ENCODE measurements at regions not wholly inside any gene's neighbourhood (a gene's known extent, or its start where the extent isn't known, plus 50 kb on each side); places are given as distances from the start of the nearest gene placed in this dataset.

DNA sequence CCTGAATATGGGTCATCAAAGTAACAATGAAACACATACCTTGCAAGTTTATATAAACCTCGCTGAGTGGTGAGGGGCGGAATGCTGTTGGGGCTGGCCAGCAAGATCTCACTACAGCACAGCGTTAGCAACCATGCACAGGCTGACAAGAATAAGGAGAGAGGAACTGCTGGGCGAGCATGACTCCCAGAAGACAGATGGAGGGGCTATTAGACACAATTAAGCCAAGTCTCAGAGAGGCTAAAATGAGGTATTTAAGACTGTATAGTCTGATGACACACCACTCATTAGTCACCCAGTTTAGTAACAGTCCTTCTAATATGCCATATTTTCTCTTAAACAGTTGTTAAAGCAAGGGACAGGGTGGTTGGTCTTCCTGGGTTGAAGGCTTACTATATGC is 340.2 kb upstream of the NR5A2 start:
- Histone ChIP-seq H4K20me1 (ENCODE audit: insufficient read depth, low read length) (no peaks in the 10 kb centered on the region), H3K9ac (ENCODE audit: low read length) (no peak overlapping the region), H3K4me2 (ENCODE audit: low read length) (peak overlapping the region; percentile 4), H3K4me1 (ENCODE audit: insufficient read depth, low read length) (peaks cover 31% of the 10 kb centered on the region), H3K79me2 (ENCODE audit: insufficient read depth, low read length) (no peaks in the 10 kb centered on the region), H3K27me3 (ENCODE audit: insufficient read depth, low read length) (no peaks in the 10 kb centered on the region), H3K27ac (ENCODE audit: low read depth, low read length) (no peak overlapping the region), H2AFZ (ENCODE audit: low read depth, low read length) (no peak overlapping the region), H3K4me3 (ENCODE audit: insufficient read depth, low read depth, low read length) (no peak overlapping the region), H3K9me3 (ENCODE audit: insufficient read depth, low read depth, low read length) (no peaks in the 10 kb centered on the region), H3K36me3 (ENCODE audit: insufficient read depth, low read length) (no peaks in the 10 kb centered on the region)
- Mint-ChIP-seq H3K27ac (ENCODE audit: unreplicated experiment) (no peak overlapping the region), H3K4me1 (ENCODE audit: low read depth, unreplicated experiment) (peaks cover 33% of the 10 kb centered on the region), H3K36me3 (ENCODE audit: low read depth, unreplicated experiment) (no peaks in the 10 kb centered on the region), H3K4me3 (ENCODE audit: unreplicated experiment) (no peak overlapping the region), H3K27me3 (ENCODE audit: low read depth, unreplicated experiment) (no peaks in the 10 kb centered on the region), H3K9me3 (ENCODE audit: unreplicated experiment) (no peaks in the 10 kb centered on the region)
- FAIRE-seq (peak; percentile 34), DNase-seq (ENCODE audit: low read depth) (peak; percentile 75)
- no peak for TF ChIP-seq EZH2 (IDR thresholded peaks at IDR 0.05; ENCODE audit: insufficient read depth, low read length)
- TF ChIP-seq, protein P1, sequence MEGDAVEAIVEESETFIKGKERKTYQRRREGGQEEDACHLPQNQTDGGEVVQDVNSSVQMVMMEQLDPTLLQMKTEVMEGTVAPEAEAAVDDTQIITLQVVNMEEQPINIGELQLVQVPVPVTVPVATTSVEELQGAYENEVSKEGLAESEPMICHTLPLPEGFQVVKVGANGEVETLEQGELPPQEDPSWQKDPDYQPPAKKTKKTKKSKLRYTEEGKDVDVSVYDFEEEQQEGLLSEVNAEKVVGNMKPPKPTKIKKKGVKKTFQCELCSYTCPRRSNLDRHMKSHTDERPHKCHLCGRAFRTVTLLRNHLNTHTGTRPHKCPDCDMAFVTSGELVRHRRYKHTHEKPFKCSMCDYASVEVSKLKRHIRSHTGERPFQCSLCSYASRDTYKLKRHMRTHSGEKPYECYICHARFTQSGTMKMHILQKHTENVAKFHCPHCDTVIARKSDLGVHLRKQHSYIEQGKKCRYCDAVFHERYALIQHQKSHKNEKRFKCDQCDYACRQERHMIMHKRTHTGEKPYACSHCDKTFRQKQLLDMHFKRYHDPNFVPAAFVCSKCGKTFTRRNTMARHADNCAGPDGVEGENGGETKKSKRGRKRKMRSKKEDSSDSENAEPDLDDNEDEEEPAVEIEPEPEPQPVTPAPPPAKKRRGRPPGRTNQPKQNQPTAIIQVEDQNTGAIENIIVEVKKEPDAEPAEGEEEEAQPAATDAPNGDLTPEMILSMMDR (IDR thresholded peaks at IDR 0.05; ENCODE audit: insufficient read depth, low read depth, low read length) = no peak

DNA sequence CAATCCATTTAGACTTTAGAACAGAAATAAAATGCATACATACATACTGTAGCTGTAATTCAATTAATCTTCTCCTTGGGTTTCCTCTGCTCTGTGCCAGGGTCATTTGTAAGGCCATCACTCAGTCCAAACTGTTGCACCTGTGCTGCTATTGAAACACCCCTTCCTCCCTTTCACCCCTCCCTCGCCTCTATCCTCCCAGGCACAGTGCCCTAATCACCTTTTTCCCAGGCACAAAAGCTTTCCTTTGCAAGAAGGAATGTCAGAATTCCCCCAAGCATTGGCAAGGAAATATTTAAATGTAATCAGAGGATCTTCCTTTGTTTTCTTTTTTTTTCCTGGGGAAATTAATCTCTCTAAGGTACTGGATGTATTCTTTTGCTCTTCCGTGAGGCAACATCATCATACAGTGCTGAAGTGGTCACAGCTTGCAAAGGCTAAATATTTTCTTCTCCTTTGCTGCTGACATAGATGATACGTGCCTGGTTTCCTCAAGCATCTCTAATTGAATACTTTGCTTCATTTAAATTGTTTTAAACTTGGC is 339.3 kb upstream of the NR5A2 start:
- H3K9me3 ChIP-seq (ENCODE audit: insufficient read depth, low read depth, low read length) = no peaks in the 10 kb centered on the region
- no peaks in the 10 kb centered on the region for H3K36me3 Mint-ChIP-seq (ENCODE audit: low read depth, unreplicated experiment)
- H3K27ac ChIP-seq (ENCODE audit: low read depth, low read length) = no peak overlapping the region
- TF ChIP-seq, protein P1 (IDR thresholded peaks at IDR 0.05; ENCODE audit: insufficient read depth, low read depth, low read length) = no peak
- no peak for TF ChIP-seq EZH2 (IDR thresholded peaks at IDR 0.05; ENCODE audit: insufficient read depth, low read length)
- DNase-seq (ENCODE audit: low read depth) = peak; percentile 20
- no peaks in the 10 kb centered on the region for H3K79me2 ChIP-seq (ENCODE audit: insufficient read depth, low read length)
- no peak overlapping the region for H3K4me3 Mint-ChIP-seq (ENCODE audit: unreplicated experiment)
- H3K27me3 Mint-ChIP-seq (ENCODE audit: low read depth, unreplicated experiment) = no peaks in the 10 kb centered on the region
- H3K27ac Mint-ChIP-seq (ENCODE audit: unreplicated experiment) = peak overlapping the region; percentile 51
- no peak overlapping the region for H3K4me2 ChIP-seq (ENCODE audit: low read length)
- H3K4me1 ChIP-seq (ENCODE audit: insufficient read depth, low read length) = peaks cover 31% of the 10 kb centered on the region
- H3K9me3 Mint-ChIP-seq (ENCODE audit: unreplicated experiment) = no peaks in the 10 kb centered on the region
- no peak overlapping the region for H2AFZ ChIP-seq (ENCODE audit: low read depth, low read length)
- no peak overlapping the region for H3K4me3 ChIP-seq (ENCODE audit: insufficient read depth, low read depth, low read length)
- H3K27me3 ChIP-seq (ENCODE audit: insufficient read depth, low read length) = no peaks in the 10 kb centered on the region
- FAIRE-seq = no peak
- H3K4me1 Mint-ChIP-seq (ENCODE audit: low read depth, unreplicated experiment) = peaks cover 33% of the 10 kb centered on the region
- H4K20me1 ChIP-seq (ENCODE audit: insufficient read depth, low read length) = no peaks in the 10 kb centered on the region
- no peak overlapping the region for H3K9ac ChIP-seq (ENCODE audit: low read length)
- H3K36me3 ChIP-seq (ENCODE audit: insufficient read depth, low read length) = no peaks in the 10 kb centered on the region

DNA sequence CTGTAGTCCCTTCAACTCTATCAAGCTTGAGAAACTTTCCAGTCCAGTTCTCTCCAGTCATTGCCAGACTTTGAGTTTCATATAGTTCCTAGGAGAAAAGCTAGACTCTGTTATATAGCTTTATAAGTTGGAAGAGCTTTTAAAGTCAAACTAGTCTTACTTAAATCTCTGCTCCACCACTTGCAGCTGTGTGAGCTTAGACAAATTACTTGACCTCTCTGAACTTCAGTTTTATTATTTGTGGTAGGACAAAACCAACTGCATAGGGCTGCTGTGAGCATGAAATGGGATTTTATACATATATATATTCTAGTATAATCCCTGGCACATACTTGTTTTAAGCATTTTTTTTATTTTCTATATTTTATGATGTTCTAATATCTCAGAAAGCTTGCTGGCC is 338.7 kb upstream of the NR5A2 start:
- no peaks in the 10 kb centered on the region for H3K9me3 ChIP-seq (ENCODE audit: insufficient read depth, low read depth, low read length)
- no peak overlapping the region for H3K9ac ChIP-seq (ENCODE audit: low read length)
- Mint-ChIP-seq H3K4me1 (ENCODE audit: low read depth, unreplicated experiment) (peaks cover 33% of the 10 kb centered on the region), H3K27ac (ENCODE audit: unreplicated experiment) (no peak overlapping the region), H3K9me3 (ENCODE audit: unreplicated experiment) (no peaks in the 10 kb centered on the region), H3K27me3 (ENCODE audit: low read depth, unreplicated experiment) (no peaks in the 10 kb centered on the region), H3K36me3 (ENCODE audit: low read depth, unreplicated experiment) (no peaks in the 10 kb centered on the region), H3K4me3 (ENCODE audit: unreplicated experiment) (no peak overlapping the region)
- no peaks in the 10 kb centered on the region for H3K36me3 ChIP-seq (ENCODE audit: insufficient read depth, low read length)
- no peak for FAIRE-seq
- no peak overlapping the region for H3K4me3 ChIP-seq (ENCODE audit: insufficient read depth, low read depth, low read length)
- H3K27ac ChIP-seq (ENCODE audit: low read depth, low read length) = no peak overlapping the region
- H4K20me1 ChIP-seq (ENCODE audit: insufficient read depth, low read length) = no peaks in the 10 kb centered on the region
- H3K4me2 ChIP-seq (ENCODE audit: low read length) = no peak overlapping the region
- no peak overlapping the region for H2AFZ ChIP-seq (ENCODE audit: low read depth, low read length)
- peaks cover 31% of the 10 kb centered on the region for H3K4me1 ChIP-seq (ENCODE audit: insufficient read depth, low read length)
- H3K27me3 ChIP-seq (ENCODE audit: insufficient read depth, low read length) = no peaks in the 10 kb centered on the region
- H3K79me2 ChIP-seq (ENCODE audit: insufficient read depth, low read length) = no peaks in the 10 kb centered on the region
- TF ChIP-seq, protein P1 (IDR thresholded peaks at IDR 0.05; ENCODE audit: insufficient read depth, low read depth, low read length) = no peak
- no peak for TF ChIP-seq EZH2 (IDR thresholded peaks at IDR 0.05; ENCODE audit: insufficient read depth, low read length)
- no peak for DNase-seq (ENCODE audit: low read depth)

Data from astrocyte (in vitro differentiated cells and primary cell).